ENCODE measurements at regions not wholly inside any gene's neighbourhood (a gene's known extent, or its start where the extent isn't known, plus 50 kb on each side); places are given as distances from the start of the nearest gene placed in this dataset.

DNA sequence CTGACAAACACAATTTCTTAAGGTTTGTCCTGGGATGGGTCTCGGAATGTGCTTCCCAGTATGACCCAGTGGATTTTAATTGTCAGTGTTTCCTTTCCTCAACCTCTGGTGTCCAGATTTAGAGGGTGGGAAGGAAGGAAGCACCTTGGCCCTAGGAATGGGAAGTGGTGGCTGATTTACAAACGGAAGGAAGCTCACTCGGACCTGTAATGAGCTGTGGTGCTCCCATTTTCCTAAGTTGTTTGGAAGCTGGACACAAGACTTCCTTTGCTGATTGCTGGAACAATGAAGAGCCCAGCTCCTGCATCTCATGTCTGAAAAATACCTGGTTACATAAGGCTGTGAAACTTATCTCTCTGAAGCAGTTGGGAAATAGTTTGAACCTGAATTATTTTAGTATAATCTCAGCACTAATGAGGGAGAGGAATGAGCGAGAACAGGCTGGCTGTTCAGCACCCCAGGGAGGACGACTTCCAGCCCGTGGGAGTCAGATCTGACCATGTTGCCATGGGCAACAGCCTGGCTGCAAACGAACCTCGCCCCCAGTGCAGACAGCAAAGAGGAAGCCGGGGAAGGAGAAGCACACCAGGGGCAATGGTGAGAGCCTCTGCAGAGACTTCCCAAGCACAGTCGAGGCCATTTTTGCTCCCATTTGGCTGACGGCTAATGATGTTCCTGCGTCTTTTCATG lies 74.4 kb upstream of the ASB18 start:
- no peaks in the 10 kb centered on the region for H3K36me3 Mint-ChIP-seq (ENCODE audit: low read depth)
- TF ChIP-seq, protein P1, sequence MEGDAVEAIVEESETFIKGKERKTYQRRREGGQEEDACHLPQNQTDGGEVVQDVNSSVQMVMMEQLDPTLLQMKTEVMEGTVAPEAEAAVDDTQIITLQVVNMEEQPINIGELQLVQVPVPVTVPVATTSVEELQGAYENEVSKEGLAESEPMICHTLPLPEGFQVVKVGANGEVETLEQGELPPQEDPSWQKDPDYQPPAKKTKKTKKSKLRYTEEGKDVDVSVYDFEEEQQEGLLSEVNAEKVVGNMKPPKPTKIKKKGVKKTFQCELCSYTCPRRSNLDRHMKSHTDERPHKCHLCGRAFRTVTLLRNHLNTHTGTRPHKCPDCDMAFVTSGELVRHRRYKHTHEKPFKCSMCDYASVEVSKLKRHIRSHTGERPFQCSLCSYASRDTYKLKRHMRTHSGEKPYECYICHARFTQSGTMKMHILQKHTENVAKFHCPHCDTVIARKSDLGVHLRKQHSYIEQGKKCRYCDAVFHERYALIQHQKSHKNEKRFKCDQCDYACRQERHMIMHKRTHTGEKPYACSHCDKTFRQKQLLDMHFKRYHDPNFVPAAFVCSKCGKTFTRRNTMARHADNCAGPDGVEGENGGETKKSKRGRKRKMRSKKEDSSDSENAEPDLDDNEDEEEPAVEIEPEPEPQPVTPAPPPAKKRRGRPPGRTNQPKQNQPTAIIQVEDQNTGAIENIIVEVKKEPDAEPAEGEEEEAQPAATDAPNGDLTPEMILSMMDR (IDR thresholded peaks at IDR 0.05): no peak
- no peaks in the 10 kb centered on the region for H3K4me1 Mint-ChIP-seq (ENCODE audit: low read depth)
- peaks cover 2% of the 10 kb centered on the region for H3K27me3 Mint-ChIP-seq
- no peak for ATAC-seq
- DNase-seq: no peak
- intact Hi-C loops (cut with micrococcal nuclease): no loop called here
- no peak overlapping the region for H3K27ac Mint-ChIP-seq
- H3K4me3 Mint-ChIP-seq: no peak overlapping the region
- POLR2A ChIA-PET: no interaction called here
- CTCF ChIA-PET: interaction anchor here (1.4 kb wide), 1 partner anchor 689 kb away, joined by 3 read pairs; no protein-coding TSS in a partner anchor
- H3K9me3 Mint-ChIP-seq: no peaks in the 10 kb centered on the region

DNA sequence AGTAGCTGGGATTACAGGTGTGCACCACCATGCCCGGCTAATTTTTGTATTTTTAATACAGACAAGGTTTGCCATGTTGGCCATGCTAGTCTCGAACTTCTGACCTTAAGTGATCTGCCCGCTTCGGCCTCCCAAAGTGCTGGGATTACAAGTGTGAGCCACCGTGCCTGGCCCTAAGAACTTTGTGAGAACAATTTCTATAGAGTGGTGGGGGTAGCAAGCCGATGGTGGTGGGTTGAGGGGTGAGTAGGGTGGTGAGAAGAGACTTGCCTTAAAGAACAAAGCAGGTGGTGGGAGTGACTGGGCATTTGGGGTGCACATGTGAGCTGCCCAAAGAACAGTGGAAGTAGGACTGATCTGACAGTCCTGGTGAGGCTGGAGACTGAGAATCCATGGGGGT lies 76.0 kb upstream of the ASB18 start:
- TF ChIP-seq, protein P1 (IDR thresholded peaks at IDR 0.05): no peak
- CTCF ChIA-PET: no interaction called here
- intact Hi-C loops (cut with micrococcal nuclease): no loop called here

DNA sequence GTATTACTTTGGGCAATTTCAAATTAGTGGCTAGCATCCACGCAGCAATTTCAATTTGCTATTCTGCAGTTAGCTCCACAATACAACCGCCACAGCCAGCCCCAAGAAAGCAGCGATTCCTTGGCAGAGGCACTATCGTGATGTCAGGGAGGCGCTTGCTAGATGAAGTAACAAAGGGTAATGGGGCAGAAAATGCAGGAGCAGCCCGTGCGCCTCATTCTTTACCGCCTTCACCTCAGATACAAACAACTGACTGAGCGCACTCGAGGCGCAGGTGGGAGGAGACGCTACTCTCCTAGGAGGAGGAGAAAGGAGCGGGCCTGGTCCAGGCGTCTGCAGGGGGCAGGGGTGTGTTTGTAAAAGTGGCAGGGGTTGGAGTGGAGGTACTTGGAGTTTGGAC lies 76.9 kb upstream of the ASB18 start:
- ChIA-PET CTCF (no interaction called here), POLR2A (no interaction called here)
- no peak overlapping the region for H3K27ac Mint-ChIP-seq
- no peaks in the 10 kb centered on the region for H3K36me3 Mint-ChIP-seq (ENCODE audit: low read depth)
- peaks cover 2% of the 10 kb centered on the region for H3K27me3 Mint-ChIP-seq
- no peak overlapping the region for H3K4me3 Mint-ChIP-seq
- no peak for DNase-seq
- H3K9me3 Mint-ChIP-seq: no peaks in the 10 kb centered on the region
- H3K4me1 Mint-ChIP-seq (ENCODE audit: low read depth): no peaks in the 10 kb centered on the region
- TF ChIP-seq, protein P1 (IDR thresholded peaks at IDR 0.05): no peak
- no peak for ATAC-seq
- intact Hi-C loops (cut with micrococcal nuclease): no loop called here

More for the DNA sequence above, 76.0 kb upstream of the ASB18 start:
- Mint-ChIP-seq H3K4me1 (ENCODE audit: low read depth) (no peaks in the 10 kb centered on the region), H3K4me3 (no peak overlapping the region), H3K36me3 (ENCODE audit: low read depth) (no peaks in the 10 kb centered on the region), H3K27me3 (peaks cover 2% of the 10 kb centered on the region), H3K27ac (no peak overlapping the region), H3K9me3 (no peaks in the 10 kb centered on the region)
- ATAC-seq: no peak
- POLR2A ChIA-PET: no interaction called here
- DNase-seq: no peak

- TF ChIP-seq, protein P1 (IDR thresholded peaks at IDR 0.05): no peak
- Mint-ChIP-seq H3K36me3 (ENCODE audit: low read depth) (no peaks in the 10 kb centered on the region), H3K27ac (no peak overlapping the region), H3K9me3 (no peaks in the 10 kb centered on the region), H3K4me3 (no peak overlapping the region), H3K4me1 (ENCODE audit: low read depth) (no peaks in the 10 kb centered on the region), H3K27me3 (peaks cover 2% of the 10 kb centered on the region)
- ATAC-seq (no peak), DNase-seq (no peak)
- intact Hi-C loops (cut with micrococcal nuclease): no loop called here
- POLR2A ChIA-PET: no interaction called here
- CTCF ChIA-PET: no interaction called here
These were observed 77.5 kb upstream of the ASB18 start for GRCh38 chr2:236341721-236342120.

- intact Hi-C loops (cut with micrococcal nuclease): no loop called here
- Mint-ChIP-seq H3K4me1 (ENCODE audit: low read depth) (no peaks in the 10 kb centered on the region), H3K27ac (no peak overlapping the region), H3K4me3 (no peak overlapping the region), H3K36me3 (ENCODE audit: low read depth) (no peaks in the 10 kb centered on the region), H3K9me3 (no peaks in the 10 kb centered on the region), H3K27me3 (peaks cover 2% of the 10 kb centered on the region)
- ChIA-PET POLR2A (no interaction called here), CTCF (interaction anchor here (0.6 to 0.7 kb wide), 2 partner anchors 8 to 733 kb away, joined by 3 read pairs; no protein-coding TSS in a partner anchor)
- TF ChIP-seq, protein P1 (IDR thresholded peaks at IDR 0.05): no peak
- ATAC-seq (no peak), DNase-seq (no peak)
These were observed 78.3 kb upstream of the ASB18 start for GRCh38 chr2:236342507-236342906.

Measured in activated CD8-positive, alpha-beta T cell treated with anti-CD3 and anti-CD28 coated beads for 36 hours (primary cell).